ENCODE measurements at regions not wholly inside any gene's neighbourhood (a gene's known extent, or its start where the extent isn't known, plus 50 kb on each side); places are given as distances from the start of the nearest gene placed in this dataset.

DNA sequence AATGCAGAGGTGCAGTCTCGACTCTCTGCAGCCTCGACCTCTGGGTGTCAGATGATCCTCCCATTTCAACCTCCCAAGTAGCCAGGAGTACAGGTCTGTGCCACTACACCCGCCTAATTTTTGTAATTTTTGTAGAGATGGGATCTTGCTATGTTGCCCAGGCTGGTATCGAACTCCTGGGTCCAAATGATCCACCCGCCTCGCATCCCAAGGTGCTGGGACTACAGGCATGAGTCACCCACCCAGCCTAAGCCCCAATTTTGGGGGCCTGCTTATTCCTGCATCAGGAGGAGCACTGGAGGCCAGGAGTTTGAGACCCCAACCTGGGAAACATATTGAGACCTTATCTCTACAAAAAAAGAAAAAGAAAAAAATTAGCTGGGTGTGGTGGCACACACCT is 80.1 kb upstream of the ADGRE5 start:
- no peak overlapping the region for H3K9ac ChIP-seq (ENCODE audit: low read length)
- no peak overlapping the region for H3K27ac ChIP-seq (ENCODE audit: low read depth, low read length)
- CTCF ChIA-PET = no interaction called here
- intact Hi-C loops (cut with micrococcal nuclease) = no loop called here
- H3K27me3 ChIP-seq (ENCODE audit: insufficient read depth, low read length) = no peaks in the 10 kb centered on the region
- H2AFZ ChIP-seq (ENCODE audit: low read depth, low read length, poor library complexity, severe bottlenecking) = no peak overlapping the region
- no peak for TF ChIP-seq SRF (IDR thresholded peaks at IDR 0.05; ENCODE audit: low read depth)
- TF ChIP-seq ZFX (IDR thresholded peaks at IDR 0.05) = no peak
- TF ChIP-seq EZH2 (IDR thresholded peaks at IDR 0.05) = no peak
- no peak for TF ChIP-seq ATF3 (IDR thresholded peaks at IDR 0.05)
- no peak for TF ChIP-seq ZBTB33 (IDR thresholded peaks at IDR 0.05; ENCODE audit: extremely low read depth, insufficient replicate concordance, low read length)
- TF ChIP-seq POLR2A (IDR thresholded peaks at IDR 0.05; ENCODE audit: borderline replicate concordance, extremely low read depth, insufficient read depth, insufficient read length) = no peak
- no peak for TF ChIP-seq JUND (IDR thresholded peaks at IDR 0.05)
- TF ChIP-seq FOSL1 (IDR thresholded peaks at IDR 0.05; ENCODE audit: low read depth) = no peak
- TF ChIP-seq, protein P1, sequence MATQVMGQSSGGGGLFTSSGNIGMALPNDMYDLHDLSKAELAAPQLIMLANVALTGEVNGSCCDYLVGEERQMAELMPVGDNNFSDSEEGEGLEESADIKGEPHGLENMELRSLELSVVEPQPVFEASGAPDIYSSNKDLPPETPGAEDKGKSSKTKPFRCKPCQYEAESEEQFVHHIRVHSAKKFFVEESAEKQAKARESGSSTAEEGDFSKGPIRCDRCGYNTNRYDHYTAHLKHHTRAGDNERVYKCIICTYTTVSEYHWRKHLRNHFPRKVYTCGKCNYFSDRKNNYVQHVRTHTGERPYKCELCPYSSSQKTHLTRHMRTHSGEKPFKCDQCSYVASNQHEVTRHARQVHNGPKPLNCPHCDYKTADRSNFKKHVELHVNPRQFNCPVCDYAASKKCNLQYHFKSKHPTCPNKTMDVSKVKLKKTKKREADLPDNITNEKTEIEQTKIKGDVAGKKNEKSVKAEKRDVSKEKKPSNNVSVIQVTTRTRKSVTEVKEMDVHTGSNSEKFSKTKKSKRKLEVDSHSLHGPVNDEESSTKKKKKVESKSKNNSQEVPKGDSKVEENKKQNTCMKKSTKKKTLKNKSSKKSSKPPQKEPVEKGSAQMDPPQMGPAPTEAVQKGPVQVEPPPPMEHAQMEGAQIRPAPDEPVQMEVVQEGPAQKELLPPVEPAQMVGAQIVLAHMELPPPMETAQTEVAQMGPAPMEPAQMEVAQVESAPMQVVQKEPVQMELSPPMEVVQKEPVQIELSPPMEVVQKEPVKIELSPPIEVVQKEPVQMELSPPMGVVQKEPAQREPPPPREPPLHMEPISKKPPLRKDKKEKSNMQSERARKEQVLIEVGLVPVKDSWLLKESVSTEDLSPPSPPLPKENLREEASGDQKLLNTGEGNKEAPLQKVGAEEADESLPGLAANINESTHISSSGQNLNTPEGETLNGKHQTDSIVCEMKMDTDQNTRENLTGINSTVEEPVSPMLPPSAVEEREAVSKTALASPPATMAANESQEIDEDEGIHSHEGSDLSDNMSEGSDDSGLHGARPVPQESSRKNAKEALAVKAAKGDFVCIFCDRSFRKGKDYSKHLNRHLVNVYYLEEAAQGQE (IDR thresholded peaks at IDR 0.05; ENCODE audit: low read depth) = no peak
- no peak for TF ChIP-seq YY1 (IDR thresholded peaks at IDR 0.05; ENCODE audit: extremely low read depth, insufficient replicate concordance, low read depth, low read length)
- H3K79me2 ChIP-seq (ENCODE audit: insufficient read depth, low read length) = no peaks in the 10 kb centered on the region
- no peaks in the 10 kb centered on the region for H4K20me1 ChIP-seq (ENCODE audit: insufficient read depth)
- DNase-seq (ENCODE audit: low read depth, low spot score) (no peak), ATAC-seq (no peak)
- no peaks in the 10 kb centered on the region for H3K9me3 ChIP-seq (ENCODE audit: control insufficient read depth in 1 of 2, insufficient read depth in 1 of 2, low read depth in 1 of 2, low read length in 2 of 2)
- no peak overlapping the region for H3K4me3 ChIP-seq (replicated peaks in 1 of 2; ENCODE audit: low read depth in 1 of 2, low read length in 2 of 2)
- H3K4me1 ChIP-seq (ENCODE audit: control insufficient read depth in 1 of 2, insufficient read depth in 2 of 2, low read length in 2 of 2) = peaks cover 5 to 6% of the 10 kb centered on the region in 2 experiments; a peak in 2 of 4 replicates
- RAD21 ChIA-PET (ENCODE audit: low non-redundant PET in 1 of 2, low total read pairs in 2 of 2, uncharacterized antibody in 2 of 2, unreplicated experiment in 2 of 2) = no interaction called here
- no peaks in the 10 kb centered on the region for H3K9me2 ChIP-seq (ENCODE audit: insufficient read depth)
- no peak overlapping the region for H3K4me2 ChIP-seq (ENCODE audit: low read length)
- no peaks in the 10 kb centered on the region for H3K36me3 ChIP-seq (ENCODE audit: control insufficient read depth in 1 of 2, insufficient read depth in 2 of 2, low read length in 2 of 2)
- POLR2A ChIA-PET = interaction anchor here (1.2 kb wide), 1 partner anchor 36 kb away, joined by 3 read pairs; no protein-coding TSS in a partner anchor
- no TSS peak for BruUV-seq (replicated peaks)

All from HCT116 (cell line).